NAMALWA (cell line): ENCODE measurements at regions not wholly inside any gene's neighbourhood (a gene's known extent, or its start where the extent isn't known, plus 50 kb on each side); places are given as distances from the start of the nearest gene placed in this dataset.

ENCODE experiments used
- DNase-seq: peaks from one replicate; pipeline ENCODE4 v3.0.0-alpha.2; 2015; ENCODE audit warnings: low spot score

DNA sequence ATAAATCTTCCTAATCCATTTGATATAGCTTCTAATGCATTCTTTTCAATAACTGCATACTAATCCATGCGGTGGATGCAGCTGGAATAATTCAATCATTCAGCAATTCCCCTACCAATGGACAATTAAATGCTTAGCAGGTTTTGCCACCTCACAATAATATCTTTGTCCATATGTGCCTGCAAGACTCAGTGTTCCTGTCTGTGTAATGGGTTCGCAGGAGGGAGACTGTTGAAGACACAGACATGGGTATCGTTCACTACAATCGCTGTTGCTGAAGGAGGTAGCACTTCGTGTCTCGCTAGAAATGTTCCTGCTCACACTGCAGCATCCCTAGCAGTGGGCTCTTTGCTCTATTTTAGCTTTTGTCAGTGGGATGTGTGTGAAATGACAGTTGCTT, 214.4 kb downstream of the MED10 start:
- DNase-seq: no peak

DNA sequence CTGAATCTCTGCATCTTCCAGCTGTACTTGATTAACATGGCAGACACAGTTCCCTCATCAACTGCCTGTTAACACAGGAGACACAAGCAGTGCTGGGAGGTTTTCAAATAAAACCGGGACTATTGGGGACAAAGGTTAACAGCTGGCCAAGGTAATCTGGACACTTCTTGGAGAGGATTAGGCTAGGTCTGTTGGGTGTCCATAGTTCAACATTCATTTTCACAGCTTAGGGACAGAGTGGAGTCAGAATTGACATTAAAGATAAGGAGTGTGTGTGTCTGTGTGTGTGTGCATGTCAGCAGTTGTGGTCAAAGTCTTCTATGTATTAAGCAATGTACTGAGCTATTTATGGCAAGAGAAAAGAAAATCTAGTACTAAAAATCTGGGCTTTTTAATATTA, 216.2 kb downstream of the MED10 start:
- DNase-seq: no peak

DNA sequence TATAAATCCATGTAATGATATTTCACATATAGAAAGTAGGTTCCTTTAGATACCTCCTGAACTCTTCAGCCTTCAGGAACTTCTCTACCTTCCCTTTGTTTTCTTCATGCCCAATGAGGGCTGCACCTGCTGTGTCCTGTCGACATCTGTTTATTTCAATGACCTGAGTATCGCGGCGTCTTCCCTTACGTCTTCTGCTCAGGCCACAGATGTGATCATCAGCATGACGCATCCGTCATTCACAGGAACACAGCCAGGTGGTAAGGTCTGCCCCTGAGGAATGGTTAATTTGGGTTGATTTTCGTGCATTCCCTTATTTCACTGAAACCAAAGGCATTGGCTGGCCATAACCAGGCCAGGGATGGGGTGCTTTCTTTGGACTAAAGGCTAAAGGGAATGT, 217.1 kb downstream of the MED10 start:
- DNase-seq: no peak

DNA sequence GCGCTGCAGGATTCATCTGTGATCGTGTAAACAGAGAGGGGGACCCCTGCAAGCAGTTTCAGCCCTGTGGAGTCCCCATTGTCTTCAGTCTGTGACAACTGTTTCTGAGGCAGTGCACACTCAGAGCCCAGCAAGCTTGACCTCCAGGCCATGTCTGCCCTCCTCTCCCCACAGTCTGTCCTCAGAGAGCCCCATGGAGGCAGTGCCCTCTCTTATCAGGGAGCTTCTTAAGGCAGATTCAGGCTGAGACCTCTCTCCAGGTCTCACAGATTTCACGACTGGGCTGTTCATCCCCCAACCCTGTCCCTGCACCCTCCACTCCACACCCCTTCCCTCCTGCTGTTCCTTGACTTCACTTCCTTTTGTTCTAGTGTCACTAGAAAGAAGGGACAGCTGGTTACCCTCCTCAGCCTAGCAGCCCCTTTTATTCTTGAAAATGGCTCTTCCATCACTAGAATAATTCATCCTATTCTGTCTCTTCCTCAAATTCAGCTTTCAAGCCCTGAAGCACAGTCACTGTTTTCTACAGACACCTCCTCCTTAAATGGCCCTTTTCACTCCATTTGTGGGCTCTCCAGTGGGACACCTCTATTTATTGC, 218.4 kb downstream of the MED10 start:
- DNase-seq: no peak

DNA sequence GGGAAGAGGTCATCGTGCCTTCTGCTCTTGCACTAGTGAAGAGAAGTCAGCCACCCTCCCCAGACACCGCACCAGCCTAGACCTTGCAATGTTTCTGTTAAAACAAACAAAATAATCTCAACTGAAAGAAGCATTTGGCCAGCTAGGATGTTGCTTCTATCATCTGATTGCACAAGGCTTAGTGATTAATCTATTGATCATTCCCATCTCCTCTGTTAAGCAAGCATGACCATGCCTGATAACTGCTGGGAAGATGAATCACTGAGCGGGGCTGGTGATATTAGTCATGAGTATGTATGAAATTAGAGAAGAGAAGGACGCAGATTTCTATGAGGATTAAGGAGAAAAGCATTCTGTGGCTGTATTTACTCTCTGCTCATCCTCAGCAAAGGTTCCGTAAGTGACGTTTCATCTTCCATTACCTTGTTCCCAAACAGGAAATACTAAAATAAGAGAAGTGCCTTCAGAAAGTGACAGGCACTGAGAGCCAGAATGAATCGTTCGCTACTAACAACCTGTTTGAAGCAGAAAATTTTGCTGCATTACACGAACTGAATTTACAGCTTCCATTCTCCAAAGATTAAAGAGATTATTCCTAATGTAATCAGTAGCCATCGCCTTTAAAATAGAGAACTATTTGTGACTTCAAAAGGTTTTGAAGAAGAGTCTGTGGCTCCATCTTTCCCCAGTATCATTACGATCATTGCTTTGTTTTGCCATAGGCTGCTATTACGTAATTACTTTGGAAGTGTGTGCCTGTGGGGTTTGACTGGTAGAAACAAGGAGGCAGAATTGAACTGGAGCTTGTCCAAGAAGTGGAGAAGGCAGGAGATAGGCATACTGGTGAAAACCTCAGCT, 219.1 kb downstream of the MED10 start:
- no peak for DNase-seq

DNA sequence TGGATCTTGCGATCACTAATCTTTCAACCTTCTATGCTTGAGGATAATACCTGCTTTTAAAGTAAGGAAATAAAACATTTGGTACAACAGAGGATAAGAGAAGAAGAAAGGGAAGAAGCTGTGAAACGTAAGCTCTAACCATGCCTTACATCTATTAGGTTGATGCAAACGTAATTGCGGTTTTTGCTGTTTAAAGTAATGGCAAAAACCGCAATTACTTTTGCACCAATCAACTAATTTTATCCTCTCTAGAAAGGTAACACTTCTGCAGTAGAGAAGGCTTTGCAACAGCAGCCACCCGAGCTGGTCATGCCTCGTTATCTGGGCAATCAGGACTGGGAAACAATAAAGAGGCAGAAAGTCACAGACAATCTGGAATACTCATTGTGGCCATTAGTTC, 224.1 kb downstream of the MED10 start:
- no peak for DNase-seq

DNA sequence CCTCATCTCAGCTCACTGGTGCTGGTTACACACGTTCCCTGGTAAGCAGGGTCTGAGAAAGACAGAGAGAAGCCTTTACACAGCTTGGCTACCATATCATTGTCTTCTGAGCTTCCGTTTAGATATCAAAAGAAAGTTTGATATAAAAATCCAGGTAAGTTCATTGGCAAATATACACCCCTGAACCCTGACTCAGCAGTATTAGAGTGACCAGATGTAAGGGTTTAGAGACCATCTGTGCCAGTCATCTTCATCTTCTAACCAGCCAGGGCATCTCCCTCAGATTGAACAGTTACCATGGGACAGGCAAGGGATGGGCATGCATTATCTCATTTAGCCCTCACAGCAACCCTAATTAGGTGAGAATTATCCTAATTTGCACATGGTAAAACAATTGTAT, 232.1 kb downstream of the MED10 start:
- no peak for DNase-seq

DNA sequence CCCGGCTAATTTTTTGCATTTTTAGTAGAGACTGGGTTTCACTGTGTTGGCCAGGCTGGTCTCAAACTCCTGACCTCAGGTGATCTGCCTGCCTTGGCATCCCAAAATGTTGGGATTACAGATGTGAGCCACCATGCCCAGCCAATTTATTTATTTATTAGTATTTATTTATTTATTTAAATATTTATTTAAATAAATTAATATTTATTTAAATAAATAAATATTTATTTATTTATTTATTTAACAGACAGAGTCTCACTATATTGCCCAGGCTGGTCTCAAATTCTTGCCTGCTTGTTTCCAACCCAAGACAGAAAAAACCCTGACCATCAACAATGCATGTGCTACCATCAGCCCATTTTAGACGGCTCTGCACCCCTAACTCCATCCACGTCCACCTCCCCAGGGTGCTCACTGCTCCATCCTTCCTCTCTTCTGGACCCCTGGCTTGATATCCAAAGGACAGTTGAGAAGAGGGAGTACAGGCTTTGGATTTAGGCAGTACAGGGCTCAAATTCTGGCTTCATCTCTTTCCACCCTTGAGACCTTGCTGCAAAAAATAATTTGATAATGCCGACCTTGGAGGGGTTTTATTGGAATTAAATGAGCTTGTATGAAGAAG, 232.6 kb downstream of the MED10 start:
- no peak for DNase-seq

DNA sequence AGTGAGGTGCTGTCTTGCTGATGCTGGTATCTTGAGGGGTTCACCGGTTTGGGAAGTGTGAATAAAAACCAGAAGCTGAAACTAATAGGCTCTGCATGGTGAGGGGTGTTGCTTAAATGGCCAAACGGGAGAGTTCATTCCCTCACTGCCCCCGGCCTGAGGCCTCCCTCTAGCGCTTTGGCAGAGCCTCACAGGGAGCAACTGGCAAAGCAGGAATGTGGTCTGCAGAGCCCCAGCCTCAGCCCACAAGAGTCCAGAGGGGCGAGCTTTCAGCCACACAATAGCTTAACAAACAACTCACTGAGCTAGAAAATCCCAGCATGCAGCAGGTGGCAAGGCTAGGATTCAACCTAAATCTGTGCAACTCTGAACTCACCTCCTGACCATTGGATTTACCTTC, 234.8 kb downstream of the MED10 start:
- no peak for DNase-seq

DNA sequence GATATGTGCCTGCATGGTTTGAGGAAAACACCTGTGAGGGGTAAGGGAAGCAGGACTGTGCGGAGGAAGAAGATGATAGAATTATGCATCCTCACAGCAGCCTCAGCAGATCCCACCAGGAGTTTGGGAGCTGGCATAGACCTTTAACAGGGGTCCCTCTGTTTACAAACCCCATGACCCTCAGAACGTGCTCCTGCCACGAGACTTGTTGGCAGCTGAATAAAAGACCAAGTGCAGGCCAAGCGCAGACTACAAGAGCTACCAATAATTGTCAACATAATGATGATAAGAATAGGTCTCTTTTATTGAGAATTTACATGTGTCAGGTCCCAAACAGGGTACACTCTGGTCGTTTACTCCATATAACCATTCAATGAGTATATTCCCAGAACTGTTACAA, 236.0 kb downstream of the MED10 start:
- no peak for DNase-seq

DNA sequence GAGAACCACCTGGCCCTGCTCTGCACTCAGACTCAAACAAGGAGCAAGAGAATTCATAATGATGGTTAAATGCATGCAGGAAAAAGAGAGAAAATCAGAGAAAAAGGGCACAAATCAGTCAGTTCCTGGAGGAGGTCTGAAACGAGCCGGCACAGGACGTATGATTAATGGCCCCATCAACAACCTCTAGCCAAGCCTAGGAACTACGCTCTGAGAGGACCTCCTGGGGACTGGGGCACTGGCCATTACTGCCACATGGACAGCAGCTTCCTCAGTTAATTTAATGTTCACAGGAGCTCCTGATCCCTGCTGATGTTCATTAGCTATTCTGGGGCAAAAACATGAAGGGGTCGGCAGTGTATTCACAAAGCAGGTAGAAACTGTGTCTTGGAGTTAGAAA, 238.1 kb downstream of the MED10 start:
- DNase-seq: no peak

DNA sequence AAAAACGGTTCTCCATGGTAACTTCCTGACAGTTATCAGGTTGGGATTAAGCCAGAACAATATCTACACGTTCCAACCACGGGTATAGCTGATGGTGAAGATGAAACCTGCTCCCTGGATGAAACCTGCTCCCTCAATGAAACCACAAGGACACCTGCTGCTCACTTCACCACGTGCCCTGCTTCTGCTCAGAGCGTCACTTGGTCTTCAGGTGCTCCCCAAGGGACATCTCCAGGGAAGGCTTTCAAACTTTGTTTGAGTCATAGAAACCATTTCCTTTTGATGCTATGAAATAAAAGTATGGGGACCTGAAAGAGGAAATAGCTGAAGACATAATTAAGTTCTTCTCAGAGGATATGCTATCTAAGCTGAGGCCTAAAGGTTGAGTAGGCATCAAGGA, 242.4 kb downstream of the MED10 start:
- DNase-seq: peak; percentile 38

DNA sequence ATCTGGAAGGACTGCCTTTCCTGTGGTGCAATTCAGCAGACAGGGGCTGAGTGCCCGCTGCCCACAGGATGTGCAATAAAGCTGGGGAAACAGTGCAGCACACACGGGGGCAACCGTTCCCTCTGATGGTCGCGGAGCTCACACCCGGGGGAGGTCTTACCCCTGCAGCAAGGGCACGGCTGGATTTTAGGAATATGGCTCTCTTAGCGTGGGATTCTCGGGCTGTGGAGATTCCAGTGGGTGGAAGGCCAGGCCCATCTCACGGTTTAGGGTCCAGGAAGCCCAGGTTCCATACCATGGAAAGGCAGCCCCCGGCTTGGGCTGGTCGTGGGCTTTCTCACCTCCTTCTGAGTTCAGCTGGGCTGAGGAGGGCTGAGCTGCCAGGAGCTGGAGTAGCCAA, 244.1 kb downstream of the MED10 start:
- DNase-seq: no peak

DNA sequence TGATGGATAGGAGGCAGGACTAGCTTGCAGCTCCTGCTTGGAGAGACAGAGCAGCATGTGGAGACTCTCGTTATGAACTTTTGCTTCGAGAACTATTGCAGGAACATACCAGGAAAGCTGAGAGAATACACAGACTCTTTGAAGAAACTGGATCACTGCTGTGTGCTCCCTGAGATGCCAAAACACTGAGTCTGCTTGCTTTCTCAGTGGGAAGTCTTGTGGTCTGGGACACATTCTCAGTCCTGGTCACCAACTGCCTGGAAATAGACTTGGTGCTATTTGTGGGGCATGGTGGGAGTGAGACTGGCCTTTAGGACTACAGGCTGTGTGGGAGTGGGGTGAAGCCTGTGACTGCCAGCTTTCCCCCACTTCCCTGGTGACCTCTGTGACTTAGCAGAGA, 252.6 kb downstream of the MED10 start:
- no peak for DNase-seq

DNA sequence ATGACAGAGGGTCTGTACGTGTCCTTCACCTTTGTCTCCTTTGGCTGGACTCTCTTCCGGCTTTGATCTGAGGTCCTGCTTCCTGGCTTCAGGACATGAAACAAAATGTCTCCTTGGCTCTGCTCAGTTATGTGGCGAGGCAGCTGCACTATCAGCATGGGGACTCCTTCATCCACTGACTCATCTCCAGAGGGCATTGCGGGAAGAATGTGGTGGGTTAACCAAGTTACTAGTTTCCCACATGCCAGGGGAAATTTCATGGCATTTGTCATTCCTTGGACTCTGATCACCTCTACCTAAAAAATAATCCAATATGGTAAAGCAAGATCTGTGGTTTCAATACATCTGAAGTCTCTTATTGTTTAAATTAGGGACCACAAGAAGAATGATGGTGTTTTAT, 259.7 kb downstream of the MED10 start:
- DNase-seq: no peak

DNA sequence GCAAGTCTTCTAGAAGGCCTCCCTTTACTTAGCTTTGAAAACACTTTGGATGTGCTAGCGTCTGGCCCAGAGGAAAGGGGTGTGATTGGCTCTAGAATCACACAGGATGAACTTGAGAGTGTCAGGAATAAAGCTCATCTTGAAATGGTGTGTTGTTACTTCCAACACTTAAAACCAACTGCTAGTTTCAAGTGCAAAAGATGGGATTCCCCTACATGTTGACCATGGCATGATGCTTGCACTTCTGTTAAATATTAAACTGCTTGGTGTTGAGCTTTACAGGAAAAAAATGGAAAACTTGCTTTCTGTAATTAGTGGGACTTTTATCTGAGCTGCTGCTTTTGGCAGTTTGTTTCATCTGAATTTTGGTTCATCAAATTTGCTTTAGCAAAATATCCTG, 261.1 kb downstream of the MED10 start:
- no peak for DNase-seq

DNA sequence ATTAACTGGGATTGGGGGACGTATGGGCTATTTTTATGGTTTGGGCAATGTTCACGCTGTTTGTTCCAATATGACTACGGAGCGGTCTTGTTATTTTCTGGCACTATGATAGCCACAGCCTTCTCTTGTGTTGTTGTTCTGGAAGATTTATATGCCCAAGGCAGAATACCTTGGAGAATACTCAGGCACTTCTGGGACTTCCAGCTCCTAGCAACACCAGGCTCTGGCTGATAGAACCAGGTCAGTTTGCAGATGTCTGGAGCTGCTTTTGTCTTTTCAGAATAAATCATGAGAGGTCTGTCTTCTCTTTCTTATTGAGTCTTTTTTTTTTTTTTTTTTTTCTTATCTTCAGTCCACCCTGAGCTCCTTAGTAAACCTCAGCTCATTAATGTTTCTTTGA, 262.5 kb downstream of the MED10 start:
- DNase-seq: no peak

DNA sequence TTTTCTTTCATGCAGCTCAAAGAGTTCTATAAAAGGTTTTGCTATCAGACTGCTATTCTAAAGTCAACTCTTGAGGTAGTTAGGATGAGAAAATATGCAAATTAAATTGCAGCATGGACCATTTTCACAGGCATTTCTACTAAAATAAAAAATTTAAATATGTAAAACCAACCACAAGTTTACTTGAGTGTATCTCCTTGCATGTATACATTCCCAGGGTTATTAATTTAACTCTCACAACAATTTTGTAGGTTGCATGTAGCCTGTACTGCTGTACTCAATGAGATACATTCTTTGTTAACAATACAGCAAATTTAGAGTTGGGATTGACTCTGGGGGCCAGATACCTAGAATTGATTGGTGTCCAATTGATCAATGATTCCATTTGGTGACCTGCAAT, 265.8 kb downstream of the MED10 start:
- DNase-seq: peak; percentile 36

DNA sequence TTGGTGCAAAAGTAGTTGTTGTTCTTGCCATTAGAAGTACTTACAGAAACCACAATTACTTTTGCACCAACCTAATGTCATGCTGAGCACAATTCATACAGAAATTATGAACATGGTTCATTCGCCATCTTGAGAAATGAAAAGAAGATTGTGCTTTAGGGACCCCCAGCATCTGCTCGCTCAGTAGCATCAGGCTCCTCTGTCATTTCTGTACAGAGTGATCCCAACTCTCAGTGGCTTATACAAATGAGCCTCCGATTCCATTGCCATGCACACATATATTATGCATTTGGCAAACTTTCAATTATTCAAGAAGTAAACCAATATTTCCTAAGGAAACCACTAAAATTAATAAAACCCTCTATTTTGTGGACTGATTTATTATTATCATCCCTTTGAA, 266.2 kb downstream of the MED10 start:
- no peak for DNase-seq

DNA sequence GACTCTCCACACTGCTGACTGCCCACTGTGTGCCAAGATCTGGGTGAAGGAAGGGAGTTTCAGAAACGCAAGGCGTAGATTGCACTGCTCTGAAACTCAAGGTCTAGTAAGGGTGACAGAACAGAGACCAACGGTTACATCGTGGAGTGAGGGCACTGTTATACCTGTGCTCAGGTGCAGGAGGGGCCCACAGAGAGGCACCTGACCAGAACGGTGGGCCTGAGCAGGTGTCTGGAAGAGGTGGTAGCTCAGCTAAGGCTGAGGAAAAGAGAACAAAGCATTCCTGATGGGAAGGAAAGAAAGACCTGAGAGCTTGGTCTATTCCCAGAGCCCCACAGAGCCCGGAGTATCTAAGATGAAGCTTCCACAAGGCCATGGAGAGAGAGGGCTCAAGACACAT, 267.2 kb downstream of the MED10 start:
- no peak for DNase-seq

DNA sequence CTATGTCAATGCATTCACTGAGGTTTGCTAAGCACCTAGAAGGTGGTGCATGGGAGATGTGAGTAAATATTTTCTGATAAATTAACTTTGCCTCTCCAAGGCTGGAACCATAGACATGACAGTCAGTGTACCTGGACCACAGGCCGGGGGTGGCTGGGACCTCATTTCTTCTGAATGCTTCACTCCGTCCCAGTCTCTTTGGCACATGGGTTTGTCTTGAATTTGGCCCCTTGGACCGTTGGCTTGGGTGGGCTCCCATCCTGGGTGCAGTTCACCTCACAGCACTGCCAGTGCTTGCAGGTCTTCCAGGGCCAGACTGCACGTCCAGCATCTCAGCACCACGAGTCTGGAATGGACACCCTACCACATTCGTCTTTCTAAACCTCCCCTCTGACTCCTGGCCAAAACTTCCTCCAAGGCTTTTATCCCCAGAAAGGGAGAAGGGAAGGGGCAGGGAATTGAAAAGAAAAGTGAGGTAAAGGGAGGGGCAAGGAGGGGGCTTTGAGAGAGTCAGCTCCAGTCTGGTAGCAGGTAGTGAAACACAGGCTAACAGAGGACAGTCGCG, 267.8 kb downstream of the MED10 start:
- DNase-seq: no peak

DNA sequence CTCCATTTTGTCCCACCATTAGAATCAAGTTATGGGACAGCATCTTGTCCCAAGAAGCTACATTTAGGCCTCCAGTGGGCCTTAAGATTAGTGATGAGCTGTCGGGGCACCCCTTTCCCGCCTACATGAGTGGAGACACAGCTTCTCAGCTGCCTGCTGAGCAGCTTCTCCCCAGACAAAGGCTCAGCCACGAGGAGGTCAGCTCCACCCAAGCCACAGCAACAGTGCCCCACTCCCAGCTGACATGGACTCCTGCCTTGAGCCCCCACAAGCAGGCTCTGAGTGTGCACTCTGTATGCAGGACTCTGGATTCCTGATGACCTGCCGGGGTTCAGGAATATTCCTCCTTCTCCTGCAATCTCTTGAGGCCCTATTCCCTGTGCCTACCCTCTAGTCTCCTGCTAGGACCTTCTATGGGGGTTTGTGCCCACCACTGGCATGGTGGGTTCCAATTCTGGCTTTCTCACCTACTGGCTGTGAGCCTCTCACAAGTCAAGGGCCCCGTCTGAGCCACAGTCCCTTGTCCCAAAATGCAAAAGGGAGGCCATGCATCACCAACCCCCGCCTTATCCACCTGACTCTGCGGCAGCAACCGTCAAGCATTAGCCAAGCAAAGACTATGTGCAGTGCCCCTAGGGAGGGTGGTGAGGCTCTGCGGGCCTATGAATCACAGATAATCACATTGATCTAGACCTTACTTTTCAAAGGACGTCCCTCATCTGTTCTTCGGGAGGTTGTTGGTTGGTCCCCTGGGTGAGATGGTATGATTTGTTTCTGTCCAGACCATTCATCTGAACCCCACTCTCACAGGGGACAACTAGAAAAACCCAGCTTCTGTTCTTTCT, 269.1 kb downstream of the MED10 start:
- no peak for DNase-seq

DNA sequence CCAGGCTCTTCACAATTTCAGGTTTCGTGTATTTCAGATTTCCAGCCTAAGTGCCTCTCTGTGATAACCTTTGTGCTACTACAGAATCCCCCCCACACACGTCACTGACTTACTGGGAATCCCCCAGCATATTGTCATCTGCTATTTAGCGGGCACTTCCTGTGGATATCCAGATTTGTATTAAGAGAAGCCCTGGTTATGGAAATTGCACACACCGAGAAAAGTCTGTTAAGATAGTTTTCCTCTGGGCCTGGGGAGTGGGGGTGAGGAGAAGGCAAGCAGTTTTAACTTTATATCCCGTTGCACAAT, 269.9 kb downstream of the MED10 start:
- no peak for DNase-seq
